ENCODE measurements at regions not wholly inside any gene's neighbourhood (a gene's known extent, or its start where the extent isn't known, plus 50 kb on each side); places are given as distances from the start of the nearest gene placed in this dataset.
A peak's percentile ranks its signal among the peaks of the same experiment; 100 is the strongest.

GRCh38 chr17:17415006-17415405 lies 61.8 kb upstream of the MED9 start:
- H3K27ac Mint-ChIP-seq = no peak overlapping the region
- TF ChIP-seq EZH2 (IDR thresholded peaks at IDR 0.05; ENCODE audit: borderline replicate concordance, insufficient read depth, low read depth, low read length, poor library complexity, severe bottlenecking) (no peak), CTCF (IDR thresholded peaks at IDR 0.05) (no peak)
- no peak overlapping the region for H3K9ac ChIP-seq (ENCODE audit: low read length)
- no CpG with 5 or more reads among the region's 3 CpGs for WGBS (ENCODE audit: insufficient coverage)
- H3K27me3 ChIP-seq (replicated peaks in 1 of 4; ENCODE audit: control extremely low read depth in 1 of 4, control insufficient read depth in 3 of 4, insufficient read depth in 4 of 4, low read length in 3 of 4) = peaks cover 0 to 10% (median 2%) of the 10 kb centered on the region in 4 experiments
- DNase-seq = no peak
- intact Hi-C loops (cut with micrococcal nuclease) = no loop called here
- no peak overlapping the region for H3K4me2 ChIP-seq (replicated peaks; ENCODE audit: low read depth, low read length, poor library complexity, severe bottlenecking)
- no peak overlapping the region for H3K27ac ChIP-seq (ENCODE audit: low read length in 2 of 2)
- peaks cover 0 to 2% of the 10 kb centered on the region in 2 donors for H3K4me1 ChIP-seq (ENCODE audit: control insufficient read depth in 2 of 2, insufficient read depth in 2 of 2, low read length in 2 of 2)
- H3K4me1 Mint-ChIP-seq = peaks cover 5% of the 10 kb centered on the region
- no peaks in the 10 kb centered on the region for H3K36me3 ChIP-seq (replicated peaks in 1 of 2; ENCODE audit: control extremely low read depth in 1 of 2, control insufficient read depth in 1 of 2, extremely low read depth in 1 of 2, insufficient read depth in 2 of 2, low read length in 1 of 2)
- H3K4me3 ChIP-seq (ENCODE audit: control extremely low read depth in 1 of 5, extremely low read depth in 1 of 5, insufficient read depth in 1 of 5, low read depth in 2 of 5, low read length in 4 of 5) = no peak overlapping the region
- POLR2A ChIA-PET = no interaction called here
- H3K9me3 ChIP-seq (ENCODE audit: control extremely low read depth in 1 of 3, control insufficient read depth in 2 of 3, insufficient read depth in 1 of 3, low read length in 2 of 3) = peaks cover 0 to 6% (median 0%) of the 10 kb centered on the region in 3 donors
- peaks cover 3% of the 10 kb centered on the region for H3K9me3 Mint-ChIP-seq (ENCODE audit: insufficient read depth)
- no peak overlapping the region for H3K4me3 Mint-ChIP-seq
- peaks cover 14% of the 10 kb centered on the region for H3K27me3 Mint-ChIP-seq
- CTCF ChIA-PET = no interaction called here
- ATAC-seq (ENCODE audit: low read depth) = no peak
- H2AFZ ChIP-seq (ENCODE audit: insufficient read depth, low read depth, low read length, poor library complexity, severe bottlenecking) = no peak overlapping the region
- no peaks in the 10 kb centered on the region for H4K20me1 ChIP-seq (ENCODE audit: control insufficient read depth, insufficient read depth, low read length, poor library complexity, severe bottlenecking)
- H3K79me2 ChIP-seq (ENCODE audit: control insufficient read depth, insufficient read depth, low read length) = no peaks in the 10 kb centered on the region

- H3K79me2 ChIP-seq (ENCODE audit: control insufficient read depth, insufficient read depth, low read length) = no peaks in the 10 kb centered on the region
- ChIA-PET POLR2A (no interaction called here), CTCF (interaction anchor here (0.6 kb wide), 1 partner anchor 24 kb away, joined by 3 read pairs; no protein-coding TSS in a partner anchor)
- H3K9me3 ChIP-seq (ENCODE audit: control extremely low read depth in 1 of 3, control insufficient read depth in 2 of 3, insufficient read depth in 1 of 3, low read length in 2 of 3) = peaks cover 0 to 9% (median 0%) of the 10 kb centered on the region in 3 donors
- H4K20me1 ChIP-seq (ENCODE audit: control insufficient read depth, insufficient read depth, low read length, poor library complexity, severe bottlenecking) = no peaks in the 10 kb centered on the region
- H3K9ac ChIP-seq (ENCODE audit: low read length) = no peak overlapping the region
- Mint-ChIP-seq H3K4me1 (peaks cover 5% of the 10 kb centered on the region), H3K27me3 (peaks cover 14% of the 10 kb centered on the region), H3K27ac (no peak overlapping the region), H3K4me3 (no peak overlapping the region), H3K9me3 (ENCODE audit: insufficient read depth) (peaks cover 3% of the 10 kb centered on the region)
- no peak overlapping the region for H3K4me2 ChIP-seq (replicated peaks; ENCODE audit: low read depth, low read length, poor library complexity, severe bottlenecking)
- WGBS (ENCODE audit: insufficient coverage) = no CpG with 5 or more reads among the region's 2 CpGs
- TF ChIP-seq CTCF (IDR thresholded peaks at IDR 0.05) (no peak), EZH2 (IDR thresholded peaks at IDR 0.05; ENCODE audit: borderline replicate concordance, insufficient read depth, low read depth, low read length, poor library complexity, severe bottlenecking) (no peak)
- intact Hi-C loops (cut with micrococcal nuclease) = no loop called here
- peaks cover 0 to 2% of the 10 kb centered on the region in 2 donors for H3K4me1 ChIP-seq (ENCODE audit: control insufficient read depth in 2 of 2, insufficient read depth in 2 of 2, low read length in 2 of 2)
- H2AFZ ChIP-seq (ENCODE audit: insufficient read depth, low read depth, low read length, poor library complexity, severe bottlenecking) = peak overlapping the region; percentile 13
- peaks cover 0 to 10% (median 2%) of the 10 kb centered on the region in 4 experiments for H3K27me3 ChIP-seq (replicated peaks in 1 of 4; ENCODE audit: control extremely low read depth in 1 of 4, control insufficient read depth in 3 of 4, insufficient read depth in 4 of 4, low read length in 3 of 4)
- ATAC-seq (ENCODE audit: low read depth) (peak; percentile 31), DNase-seq (peak; percentile 47)
- H3K4me3 ChIP-seq (ENCODE audit: control extremely low read depth in 1 of 5, extremely low read depth in 1 of 5, insufficient read depth in 1 of 5, low read depth in 2 of 5, low read length in 4 of 5) = no peak overlapping the region
- no peaks in the 10 kb centered on the region for H3K36me3 ChIP-seq (replicated peaks in 1 of 2; ENCODE audit: control extremely low read depth in 1 of 2, control insufficient read depth in 1 of 2, extremely low read depth in 1 of 2, insufficient read depth in 2 of 2, low read length in 1 of 2)
- no peak overlapping the region for H3K27ac ChIP-seq (ENCODE audit: low read length in 2 of 2)
These were observed 60.8 kb upstream of the MED9 start for GRCh38 chr17:17416007-17416399.
